ENCODE measurements at regions not wholly inside any gene's neighbourhood (a gene's known extent, or its start where the extent isn't known, plus 50 kb on each side); places are given as distances from the start of the nearest gene placed in this dataset.

- DNase-seq, result no peak
- no peaks in the 10 kb centered on the region for H3K9me3 Mint-ChIP-seq (ENCODE audit: unreplicated experiment)
- no peak overlapping the region for H3K27ac Mint-ChIP-seq (ENCODE audit: unreplicated experiment)
- H3K4me1 Mint-ChIP-seq (ENCODE audit: low read depth, unreplicated experiment), result peaks cover 6% of the 10 kb centered on the region
- H3K36me3 Mint-ChIP-seq (ENCODE audit: unreplicated experiment), result no peaks in the 10 kb centered on the region
- no peaks in the 10 kb centered on the region for H3K27me3 Mint-ChIP-seq (ENCODE audit: unreplicated experiment)
- TF ChIP-seq, protein P1, sequence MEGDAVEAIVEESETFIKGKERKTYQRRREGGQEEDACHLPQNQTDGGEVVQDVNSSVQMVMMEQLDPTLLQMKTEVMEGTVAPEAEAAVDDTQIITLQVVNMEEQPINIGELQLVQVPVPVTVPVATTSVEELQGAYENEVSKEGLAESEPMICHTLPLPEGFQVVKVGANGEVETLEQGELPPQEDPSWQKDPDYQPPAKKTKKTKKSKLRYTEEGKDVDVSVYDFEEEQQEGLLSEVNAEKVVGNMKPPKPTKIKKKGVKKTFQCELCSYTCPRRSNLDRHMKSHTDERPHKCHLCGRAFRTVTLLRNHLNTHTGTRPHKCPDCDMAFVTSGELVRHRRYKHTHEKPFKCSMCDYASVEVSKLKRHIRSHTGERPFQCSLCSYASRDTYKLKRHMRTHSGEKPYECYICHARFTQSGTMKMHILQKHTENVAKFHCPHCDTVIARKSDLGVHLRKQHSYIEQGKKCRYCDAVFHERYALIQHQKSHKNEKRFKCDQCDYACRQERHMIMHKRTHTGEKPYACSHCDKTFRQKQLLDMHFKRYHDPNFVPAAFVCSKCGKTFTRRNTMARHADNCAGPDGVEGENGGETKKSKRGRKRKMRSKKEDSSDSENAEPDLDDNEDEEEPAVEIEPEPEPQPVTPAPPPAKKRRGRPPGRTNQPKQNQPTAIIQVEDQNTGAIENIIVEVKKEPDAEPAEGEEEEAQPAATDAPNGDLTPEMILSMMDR (IDR thresholded peaks at IDR 0.05; ENCODE audit: partially characterized antibody, unreplicated experiment), result no peak
- H3K4me3 Mint-ChIP-seq (ENCODE audit: unreplicated experiment), result no peak overlapping the region
Observed at GRCh38 chr4:54516556-54517215, 141.1 kb upstream of the KIT start.

GRCh38 chr4:54517781-54518444 is 139.8 kb upstream of the KIT start:
- Mint-ChIP-seq H3K4me1 (ENCODE audit: low read depth, unreplicated experiment) (peaks cover 6% of the 10 kb centered on the region), H3K36me3 (ENCODE audit: unreplicated experiment) (no peaks in the 10 kb centered on the region), H3K9me3 (ENCODE audit: unreplicated experiment) (no peaks in the 10 kb centered on the region), H3K4me3 (ENCODE audit: unreplicated experiment) (no peak overlapping the region), H3K27ac (ENCODE audit: unreplicated experiment) (no peak overlapping the region), H3K27me3 (ENCODE audit: unreplicated experiment) (no peaks in the 10 kb centered on the region)
- DNase-seq, result no peak
- TF ChIP-seq, protein P1 (IDR thresholded peaks at IDR 0.05; ENCODE audit: partially characterized antibody, unreplicated experiment), result no peak

DNA sequence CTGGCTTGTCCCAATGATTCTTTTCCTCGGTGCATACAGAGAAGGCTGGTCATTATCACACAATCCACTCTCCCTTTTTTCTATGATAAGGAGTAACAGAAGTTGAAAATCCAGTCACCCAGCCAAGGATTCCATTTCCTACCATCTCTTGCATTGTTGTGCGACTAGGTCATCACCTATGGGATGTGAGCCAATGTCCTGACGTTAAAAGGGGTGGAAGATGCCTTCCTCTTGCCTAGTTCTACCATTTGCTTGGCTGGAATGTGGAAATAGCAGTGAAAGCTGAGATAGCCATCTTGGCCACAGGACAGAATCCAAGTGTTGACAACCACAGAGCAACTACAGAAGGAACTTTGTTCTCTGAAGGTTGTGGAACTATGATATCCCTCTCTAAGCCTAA is 132.2 kb upstream of the KIT start:
- no peaks in the 10 kb centered on the region for H3K4me1 Mint-ChIP-seq (ENCODE audit: low read depth, unreplicated experiment)
- no peak overlapping the region for H3K27ac Mint-ChIP-seq (ENCODE audit: unreplicated experiment)
- H3K36me3 Mint-ChIP-seq (ENCODE audit: unreplicated experiment), result no peaks in the 10 kb centered on the region
- H3K4me3 Mint-ChIP-seq (ENCODE audit: unreplicated experiment), result no peak overlapping the region
- TF ChIP-seq, protein P1 (IDR thresholded peaks at IDR 0.05; ENCODE audit: partially characterized antibody, unreplicated experiment), result no peak
- no peaks in the 10 kb centered on the region for H3K9me3 Mint-ChIP-seq (ENCODE audit: unreplicated experiment)
- no peak for DNase-seq
- H3K27me3 Mint-ChIP-seq (ENCODE audit: unreplicated experiment), result peaks cover 7% of the 10 kb centered on the region

- H3K36me3 Mint-ChIP-seq (ENCODE audit: unreplicated experiment), result no peaks in the 10 kb centered on the region
- H3K27me3 Mint-ChIP-seq (ENCODE audit: unreplicated experiment), result peaks cover 7% of the 10 kb centered on the region
- H3K27ac Mint-ChIP-seq (ENCODE audit: unreplicated experiment), result no peak overlapping the region
- TF ChIP-seq, protein P1 (IDR thresholded peaks at IDR 0.05; ENCODE audit: partially characterized antibody, unreplicated experiment), result no peak
- no peaks in the 10 kb centered on the region for H3K9me3 Mint-ChIP-seq (ENCODE audit: unreplicated experiment)
- no peaks in the 10 kb centered on the region for H3K4me1 Mint-ChIP-seq (ENCODE audit: low read depth, unreplicated experiment)
- H3K4me3 Mint-ChIP-seq (ENCODE audit: unreplicated experiment), result no peak overlapping the region
- no peak for DNase-seq
Observed at GRCh38 chr4:54526560-54526959, 131.2 kb upstream of the KIT start.

GRCh38 chr4:54527532-54527931 is 130.2 kb upstream of the KIT start:
- Mint-ChIP-seq H3K27me3 (ENCODE audit: unreplicated experiment) (peaks cover 9% of the 10 kb centered on the region), H3K4me1 (ENCODE audit: low read depth, unreplicated experiment) (no peaks in the 10 kb centered on the region), H3K36me3 (ENCODE audit: unreplicated experiment) (no peaks in the 10 kb centered on the region), H3K9me3 (ENCODE audit: unreplicated experiment) (no peaks in the 10 kb centered on the region), H3K27ac (ENCODE audit: unreplicated experiment) (no peak overlapping the region), H3K4me3 (ENCODE audit: unreplicated experiment) (no peak overlapping the region)
- no peak for DNase-seq
- TF ChIP-seq, protein P1 (IDR thresholded peaks at IDR 0.05; ENCODE audit: partially characterized antibody, unreplicated experiment), result no peak
